GM19351 (cell line): ENCODE measurements at regions not wholly inside any gene's neighbourhood (a gene's known extent, or its start where the extent isn't known, plus 50 kb on each side); places are given as distances from the start of the nearest gene placed in this dataset.
"Not testable (repeated sequence)": the region's sequence is repeated elsewhere in the genome, so short reads cannot be mapped to it uniquely, and the experiment has no call there.

ENCODE experiments used
- ATAC-seq: cut with Tn5 transposase; IDR thresholded peaks from one replicate; pipeline ENCODE4 v1.9.1; 2021; ENCODE audit warnings: mild to moderate bottlenecking, moderate library complexity; ENCODE audit not compliant: unreplicated experiment

GRCh38 chr9:40939201-40939887, 189.1 kb downstream of the FOXD4L6 start:
- ATAC-seq = not testable (repeated sequence)

GRCh38 chr9:40935336-40935735, 193.1 kb downstream of the FOXD4L6 start:
- ATAC-seq = no peak

- not testable (repeated sequence) for ATAC-seq
Observed at GRCh38 chr9:40934480-40934879, 194.0 kb downstream of the FOXD4L6 start.

GRCh38 chr9:40930426-40930825, 198.1 kb downstream of the FOXD4L6 start:
- not testable (repeated sequence) for ATAC-seq

GRCh38 chr9:40929488-40929845, 199.0 kb downstream of the FOXD4L6 start:
- not testable (repeated sequence) for ATAC-seq

GRCh38 chr9:40928803-40929487, 199.5 kb downstream of the FOXD4L6 start:
- ATAC-seq = no peak

- ATAC-seq = no peak
Observed at GRCh38 chr9:40927851-40928802, 200.4 kb downstream of the FOXD4L6 start.

GRCh38 chr9:40927260-40927631, 201.2 kb downstream of the FOXD4L6 start:
- ATAC-seq = no peak

- no peak for ATAC-seq
Observed at GRCh38 chr9:40926404-40927259, 201.8 kb downstream of the FOXD4L6 start.

- no peak for ATAC-seq
Observed at GRCh38 chr9:40925149-40925548, 203.3 kb downstream of the FOXD4L6 start.

GRCh38 chr9:40916399-40916783, 212.1 kb downstream of the FOXD4L6 start:
- ATAC-seq = not testable (repeated sequence)

- not testable (repeated sequence) for ATAC-seq
Observed at GRCh38 chr9:40915660-40916398, 212.7 kb downstream of the FOXD4L6 start.

GRCh38 chr9:40914772-40915659, 213.5 kb downstream of the FOXD4L6 start:
- ATAC-seq = no peak

GRCh38 chr9:40913928-40914673, 214.4 kb downstream of the FOXD4L6 start:
- no peak for ATAC-seq

GRCh38 chr9:40913096-40913719, 215.3 kb downstream of the FOXD4L6 start:
- ATAC-seq = no peak

GRCh38 chr9:40912679-40913078, 215.8 kb downstream of the FOXD4L6 start:
- not testable (repeated sequence) for ATAC-seq

GRCh38 chr9:40911647-40912046, 216.8 kb downstream of the FOXD4L6 start:
- no peak for ATAC-seq

- not testable (repeated sequence) for ATAC-seq
Observed at GRCh38 chr9:40910995-40911394, 217.5 kb downstream of the FOXD4L6 start.
